ENCODE measurements at regions not wholly inside any gene's neighbourhood (a gene's known extent, or its start where the extent isn't known, plus 50 kb on each side); places are given as distances from the start of the nearest gene placed in this dataset.

DNA sequence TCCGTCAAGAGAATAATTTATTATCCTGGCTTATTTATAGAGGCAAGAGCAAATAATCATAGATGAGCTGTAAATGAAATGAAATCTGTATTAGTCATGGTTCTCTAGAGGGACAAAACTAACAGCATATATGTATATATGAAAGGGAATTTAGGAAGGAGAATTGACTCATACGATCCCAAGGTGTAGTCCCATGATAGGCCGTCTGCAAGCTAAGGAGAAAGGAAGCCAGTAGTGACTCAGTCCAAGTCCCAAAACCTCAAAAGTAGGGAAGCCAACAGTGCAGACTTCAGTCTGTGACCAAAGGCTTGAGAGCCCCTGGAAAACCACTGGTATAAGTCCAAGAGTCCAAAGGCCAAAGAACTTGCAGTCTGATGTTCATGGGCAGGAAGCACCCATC lies 515.9 kb upstream of the CYLC2 start:
- TF ChIP-seq EZH2 (IDR thresholded peaks at IDR 0.05; ENCODE audit: borderline replicate concordance, insufficient read depth, low read length, poor library complexity, severe bottlenecking) = no peak
- TF ChIP-seq, protein P1, sequence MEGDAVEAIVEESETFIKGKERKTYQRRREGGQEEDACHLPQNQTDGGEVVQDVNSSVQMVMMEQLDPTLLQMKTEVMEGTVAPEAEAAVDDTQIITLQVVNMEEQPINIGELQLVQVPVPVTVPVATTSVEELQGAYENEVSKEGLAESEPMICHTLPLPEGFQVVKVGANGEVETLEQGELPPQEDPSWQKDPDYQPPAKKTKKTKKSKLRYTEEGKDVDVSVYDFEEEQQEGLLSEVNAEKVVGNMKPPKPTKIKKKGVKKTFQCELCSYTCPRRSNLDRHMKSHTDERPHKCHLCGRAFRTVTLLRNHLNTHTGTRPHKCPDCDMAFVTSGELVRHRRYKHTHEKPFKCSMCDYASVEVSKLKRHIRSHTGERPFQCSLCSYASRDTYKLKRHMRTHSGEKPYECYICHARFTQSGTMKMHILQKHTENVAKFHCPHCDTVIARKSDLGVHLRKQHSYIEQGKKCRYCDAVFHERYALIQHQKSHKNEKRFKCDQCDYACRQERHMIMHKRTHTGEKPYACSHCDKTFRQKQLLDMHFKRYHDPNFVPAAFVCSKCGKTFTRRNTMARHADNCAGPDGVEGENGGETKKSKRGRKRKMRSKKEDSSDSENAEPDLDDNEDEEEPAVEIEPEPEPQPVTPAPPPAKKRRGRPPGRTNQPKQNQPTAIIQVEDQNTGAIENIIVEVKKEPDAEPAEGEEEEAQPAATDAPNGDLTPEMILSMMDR (IDR thresholded peaks at IDR 0.05; ENCODE audit: poor library complexity, severe bottlenecking) = no peak
- TF ChIP-seq POLR2AphosphoS5 (IDR thresholded peaks at IDR 0.05) = no peak
- no peak for TF ChIP-seq RAD21 (conservative IDR thresholded peaks at IDR 0.05)
- no peak for TF ChIP-seq EP300 (conservative IDR thresholded peaks at IDR 0.05; ENCODE audit: poor library complexity, severe bottlenecking)
- TF ChIP-seq TAF1 (IDR thresholded peaks at IDR 0.05; ENCODE audit: low read depth) = no peak
- TF ChIP-seq, protein P2, sequence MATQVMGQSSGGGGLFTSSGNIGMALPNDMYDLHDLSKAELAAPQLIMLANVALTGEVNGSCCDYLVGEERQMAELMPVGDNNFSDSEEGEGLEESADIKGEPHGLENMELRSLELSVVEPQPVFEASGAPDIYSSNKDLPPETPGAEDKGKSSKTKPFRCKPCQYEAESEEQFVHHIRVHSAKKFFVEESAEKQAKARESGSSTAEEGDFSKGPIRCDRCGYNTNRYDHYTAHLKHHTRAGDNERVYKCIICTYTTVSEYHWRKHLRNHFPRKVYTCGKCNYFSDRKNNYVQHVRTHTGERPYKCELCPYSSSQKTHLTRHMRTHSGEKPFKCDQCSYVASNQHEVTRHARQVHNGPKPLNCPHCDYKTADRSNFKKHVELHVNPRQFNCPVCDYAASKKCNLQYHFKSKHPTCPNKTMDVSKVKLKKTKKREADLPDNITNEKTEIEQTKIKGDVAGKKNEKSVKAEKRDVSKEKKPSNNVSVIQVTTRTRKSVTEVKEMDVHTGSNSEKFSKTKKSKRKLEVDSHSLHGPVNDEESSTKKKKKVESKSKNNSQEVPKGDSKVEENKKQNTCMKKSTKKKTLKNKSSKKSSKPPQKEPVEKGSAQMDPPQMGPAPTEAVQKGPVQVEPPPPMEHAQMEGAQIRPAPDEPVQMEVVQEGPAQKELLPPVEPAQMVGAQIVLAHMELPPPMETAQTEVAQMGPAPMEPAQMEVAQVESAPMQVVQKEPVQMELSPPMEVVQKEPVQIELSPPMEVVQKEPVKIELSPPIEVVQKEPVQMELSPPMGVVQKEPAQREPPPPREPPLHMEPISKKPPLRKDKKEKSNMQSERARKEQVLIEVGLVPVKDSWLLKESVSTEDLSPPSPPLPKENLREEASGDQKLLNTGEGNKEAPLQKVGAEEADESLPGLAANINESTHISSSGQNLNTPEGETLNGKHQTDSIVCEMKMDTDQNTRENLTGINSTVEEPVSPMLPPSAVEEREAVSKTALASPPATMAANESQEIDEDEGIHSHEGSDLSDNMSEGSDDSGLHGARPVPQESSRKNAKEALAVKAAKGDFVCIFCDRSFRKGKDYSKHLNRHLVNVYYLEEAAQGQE (IDR thresholded peaks at IDR 0.05; ENCODE audit: borderline replicate concordance) = no peak

All from neural cell (in vitro differentiated cells).